Breast epithelium (tissue), 4 donors: ENCODE measurements at regions not wholly inside any gene's neighbourhood (a gene's known extent, or its start where the extent isn't known, plus 50 kb on each side); places are given as distances from the start of the nearest gene placed in this dataset.

ENCODE experiments used
- DNase-seq, 2 donors: peaks; one replicate each; pipeline ENCODE4 v3.0.0-alpha.2; 2019; ENCODE audit warnings: low spot score in 2 of 2
- H3K27ac ChIP-seq, 2 donors: fragments of 200-600 bp; sonication (generic) in 1 of 2; one replicate each; pipeline ENCODE4 v1.5.1; 2016 to 2019; ENCODE audit warnings: mild to moderate bottlenecking in 1 of 2
- H3K27me3 ChIP-seq, 2 donors: fragments of 200-600 bp; sonication (generic) in 1 of 2; one replicate each; pipeline versions ENCODE4 v1.5.1 to v1.6.0; 2017 to 2019; ENCODE audit warnings: control low read depth in 1 of 2, mild to moderate bottlenecking in 1 of 2
- H3K36me3 ChIP-seq: fragments of 200-600 bp; one replicate; pipeline ENCODE4 v1.5.1; 2019
- H3K4me1 ChIP-seq, 2 donors: fragments of 200-600 bp; sonication (generic); one replicate each; pipeline ENCODE4 v1.5.1; 2016 to 2019; ENCODE audit warnings: control low read depth in 1 of 2
- H3K4me3 ChIP-seq, 3 donors: fragments of 200-600 bp; sonication (generic); 1 replicate in 2 of 3; 2 replicates in 1 of 3; pipeline ENCODE4 v1.5.1; 2016 to 2019; ENCODE audit warnings: mild to moderate bottlenecking in 3 of 3, moderate library complexity in 2 of 3
- H3K9me3 ChIP-seq, 2 donors: fragments of 200-600 bp; sonication (generic) in 1 of 2; one replicate each; pipeline ENCODE4 v1.5.1; 2016 to 2019; ENCODE audit warnings: control low read depth in 1 of 2
- POLR2A ChIP-seq: fragments of 450-650 bp; IDR thresholded peaks from one replicate; pipeline ENCODE4 v1.6.1; 2016; ENCODE audit warnings: antibody characterized with exemption, mild to moderate bottlenecking, moderate library complexity
- POLR2AphosphoS5 ChIP-seq, 3 donors: sonication (generic); formaldehyde crosslinking; IDR thresholded peaks; one replicate each; pipeline ENCODE4 v1.6.1; 2017; ENCODE audit warnings: antibody characterized with exemption in 3 of 3
- intact Hi-C: fragments of 100-400 bp; cut with DNase I; formaldehyde crosslinking; loops from one replicate; pipeline ENCODE4 v1.15.1; 2023; ENCODE audit warnings: low total_unique reads
- TF ChIP-seq, protein P1 (sequence below), 3 donors: fragments of 450-650 bp; IDR thresholded peaks; one replicate each; pipeline ENCODE4 v1.5.1; 2016 to 2017; ENCODE audit warnings: antibody characterized with exemption in 3 of 3, mild to moderate bottlenecking in 3 of 3, moderate library complexity in 3 of 3

DNA sequence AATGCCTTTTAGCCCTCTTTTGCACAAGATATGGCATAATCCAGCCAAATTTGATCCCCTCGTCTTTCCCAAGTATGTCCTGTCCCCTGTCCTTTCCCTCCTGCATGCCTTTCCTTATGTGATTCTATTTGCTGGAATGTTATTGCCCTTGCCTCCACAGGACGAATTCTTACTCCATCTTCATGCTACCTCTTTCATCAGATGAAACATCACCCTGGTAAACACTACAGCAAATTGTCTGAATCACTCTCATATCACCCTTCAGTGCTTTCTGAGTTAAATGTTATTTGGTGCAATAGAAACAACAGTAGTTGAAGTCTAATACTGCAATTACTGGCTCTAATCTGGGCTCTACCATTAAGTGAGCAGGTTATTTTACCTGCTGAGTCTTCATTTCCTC lies 52.2 kb upstream of the FAT1 start:
- TF ChIP-seq POLR2A (no peak), POLR2AphosphoS5 (IDR thresholded peaks at IDR 0.05) (no peak)
- TF ChIP-seq, protein P1, sequence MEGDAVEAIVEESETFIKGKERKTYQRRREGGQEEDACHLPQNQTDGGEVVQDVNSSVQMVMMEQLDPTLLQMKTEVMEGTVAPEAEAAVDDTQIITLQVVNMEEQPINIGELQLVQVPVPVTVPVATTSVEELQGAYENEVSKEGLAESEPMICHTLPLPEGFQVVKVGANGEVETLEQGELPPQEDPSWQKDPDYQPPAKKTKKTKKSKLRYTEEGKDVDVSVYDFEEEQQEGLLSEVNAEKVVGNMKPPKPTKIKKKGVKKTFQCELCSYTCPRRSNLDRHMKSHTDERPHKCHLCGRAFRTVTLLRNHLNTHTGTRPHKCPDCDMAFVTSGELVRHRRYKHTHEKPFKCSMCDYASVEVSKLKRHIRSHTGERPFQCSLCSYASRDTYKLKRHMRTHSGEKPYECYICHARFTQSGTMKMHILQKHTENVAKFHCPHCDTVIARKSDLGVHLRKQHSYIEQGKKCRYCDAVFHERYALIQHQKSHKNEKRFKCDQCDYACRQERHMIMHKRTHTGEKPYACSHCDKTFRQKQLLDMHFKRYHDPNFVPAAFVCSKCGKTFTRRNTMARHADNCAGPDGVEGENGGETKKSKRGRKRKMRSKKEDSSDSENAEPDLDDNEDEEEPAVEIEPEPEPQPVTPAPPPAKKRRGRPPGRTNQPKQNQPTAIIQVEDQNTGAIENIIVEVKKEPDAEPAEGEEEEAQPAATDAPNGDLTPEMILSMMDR (IDR thresholded peaks at IDR 0.05), result no peak
- H3K27me3 ChIP-seq, result no peaks in the 10 kb centered on the region
- H3K36me3 ChIP-seq, result no peaks in the 10 kb centered on the region
- H3K4me3 ChIP-seq, result no peak overlapping the region
- DNase-seq, result no peak
- no peaks in the 10 kb centered on the region for H3K4me1 ChIP-seq
- H3K27ac ChIP-seq, result no peak overlapping the region
- intact Hi-C loops, result no loop called here
- no peaks in the 10 kb centered on the region for H3K9me3 ChIP-seq

DNA sequence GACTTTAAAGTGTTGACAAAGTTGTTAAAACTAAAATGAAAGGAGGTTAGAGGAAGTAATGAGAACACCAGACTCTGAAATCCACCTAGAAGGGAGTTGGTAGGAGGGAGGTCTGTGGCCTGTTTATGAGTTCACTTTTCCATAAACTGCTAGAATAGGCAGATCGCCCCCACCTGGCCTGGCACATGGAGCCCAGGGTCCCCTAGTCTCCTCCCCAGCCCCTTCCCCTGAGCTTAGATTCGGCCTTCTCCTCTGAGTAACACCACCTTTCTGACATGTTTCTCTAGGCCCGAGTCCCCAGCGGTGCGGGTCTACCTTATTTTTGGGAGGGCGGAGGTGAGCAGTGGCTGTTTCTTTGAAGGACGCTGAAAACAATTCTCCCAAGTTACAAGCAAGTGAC lies 54.5 kb upstream of the FAT1 start:
- Histone ChIP-seq H3K9me3 (no peaks in the 10 kb centered on the region), H3K27ac (no peak overlapping the region), H3K4me1 (no peaks in the 10 kb centered on the region), H3K27me3 (no peaks in the 10 kb centered on the region), H3K36me3 (no peaks in the 10 kb centered on the region), H3K4me3 (no peak overlapping the region)
- DNase-seq, result no peak
- intact Hi-C loops, result no loop called here
- TF ChIP-seq, protein P1 (IDR thresholded peaks at IDR 0.05), result no peak
- no peak for TF ChIP-seq POLR2AphosphoS5 (IDR thresholded peaks at IDR 0.05)
- TF ChIP-seq POLR2A, result no peak

DNA sequence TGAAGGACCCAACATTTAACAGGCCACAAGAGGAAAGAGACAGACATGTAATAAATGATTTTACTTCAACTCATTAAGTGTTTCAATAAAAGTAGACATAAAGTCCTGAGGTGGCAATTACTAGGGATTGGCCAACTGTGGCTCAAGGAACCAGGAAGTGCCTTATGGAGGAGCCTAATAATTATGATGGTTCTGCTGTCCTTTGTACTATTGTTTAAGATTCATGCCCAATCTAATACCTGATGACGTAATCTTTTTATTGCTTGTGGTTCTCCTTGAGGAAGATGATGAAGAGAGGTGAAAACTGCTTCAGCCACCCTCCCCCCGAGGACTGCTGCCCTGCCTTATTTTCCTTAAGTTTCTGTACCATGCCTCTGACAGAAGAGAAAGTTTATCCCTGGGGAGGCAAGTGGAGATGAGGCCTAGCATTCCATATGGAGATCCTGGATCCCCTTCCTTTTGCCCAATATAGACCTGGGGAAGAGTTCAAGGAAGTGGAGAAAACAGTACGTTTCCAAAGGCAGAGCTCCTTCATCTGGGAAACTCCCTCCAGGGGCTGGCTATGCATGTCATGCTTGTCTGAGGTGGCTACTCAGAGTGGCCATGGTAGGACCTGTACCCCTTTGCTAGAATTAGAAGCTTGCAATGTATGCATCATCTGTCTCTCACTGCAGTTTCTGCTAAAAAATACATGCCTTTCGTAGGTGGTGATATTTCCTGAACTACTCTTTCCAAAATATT lies 56.8 kb upstream of the FAT1 start:
- TF ChIP-seq POLR2A (no peak), POLR2AphosphoS5 (IDR thresholded peaks at IDR 0.05) (no peak)
- TF ChIP-seq, protein P1 (IDR thresholded peaks at IDR 0.05), result no peak
- no peak for DNase-seq
- intact Hi-C loops, result no loop called here
- no peak overlapping the region for H3K27ac ChIP-seq
- no peaks in the 10 kb centered on the region for H3K9me3 ChIP-seq
- no peaks in the 10 kb centered on the region for H3K36me3 ChIP-seq
- no peaks in the 10 kb centered on the region for H3K4me1 ChIP-seq
- H3K27me3 ChIP-seq, result no peaks in the 10 kb centered on the region
- no peak overlapping the region for H3K4me3 ChIP-seq

- Histone ChIP-seq H3K9me3 (no peaks in the 10 kb centered on the region), H3K4me1 (no peaks in the 10 kb centered on the region), H3K27me3 (no peaks in the 10 kb centered on the region), H3K4me3 (no peak overlapping the region), H3K36me3 (no peaks in the 10 kb centered on the region), H3K27ac (no peak overlapping the region)
- TF ChIP-seq, protein P1 (IDR thresholded peaks at IDR 0.05), result no peak
- TF ChIP-seq POLR2A (no peak), POLR2AphosphoS5 (IDR thresholded peaks at IDR 0.05) (no peak)
- intact Hi-C loops, result no loop called here
- DNase-seq, result no peak
These were observed 57.6 kb upstream of the FAT1 start for GRCh38 chr4:186781032-186781917.

GRCh38 chr4:186782302-186782701 lies 58.6 kb upstream of the FAT1 start:
- Histone ChIP-seq H3K36me3 (no peaks in the 10 kb centered on the region), H3K4me3 (no peak overlapping the region), H3K27ac (no peak overlapping the region), H3K4me1 (no peaks in the 10 kb centered on the region), H3K27me3 (no peaks in the 10 kb centered on the region), H3K9me3 (no peaks in the 10 kb centered on the region)
- intact Hi-C loops, result no loop called here
- TF ChIP-seq, protein P1 (IDR thresholded peaks at IDR 0.05), result no peak
- no peak for TF ChIP-seq POLR2A
- no peak for TF ChIP-seq POLR2AphosphoS5 (IDR thresholded peaks at IDR 0.05)
- no peak for DNase-seq
